ENCODE measurements at regions not wholly inside any gene's neighbourhood (a gene's known extent, or its start where the extent isn't known, plus 50 kb on each side); places are given as distances from the start of the nearest gene placed in this dataset.
"Not testable (repeated sequence)": the region's sequence is repeated elsewhere in the genome, so short reads cannot be mapped to it uniquely, and the experiment has no call there.

DNA sequence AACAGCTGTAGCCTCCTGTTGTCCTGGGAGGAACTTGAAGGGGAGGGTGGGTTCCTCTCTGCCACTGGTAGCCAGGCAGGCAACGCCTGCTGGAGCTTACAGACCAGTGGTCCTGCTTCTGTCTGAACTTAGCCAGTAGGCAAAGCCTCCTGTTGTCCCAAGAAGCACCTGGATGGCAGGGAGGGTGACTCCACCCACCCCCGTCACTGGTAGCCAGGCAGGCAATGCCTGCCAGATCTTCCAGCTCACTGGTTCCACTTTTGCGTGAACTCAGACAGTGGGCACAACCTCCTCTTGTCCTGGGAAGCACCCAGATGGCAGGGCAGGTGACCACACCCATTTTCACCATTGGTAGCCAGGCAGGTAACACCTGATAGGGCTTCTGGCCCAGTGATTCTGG, 203.5 kb upstream of the DIPK2B start (continued):
- TF ChIP-seq HLTF (IDR thresholded peaks at IDR 0.05) (no peak), CBFB (CRISPR knock-in tag; IDR thresholded peaks at IDR 0.05) (no peak), WHSC1 (IDR thresholded peaks at IDR 0.05; ENCODE audit: low read length) (no peak)

DNA sequence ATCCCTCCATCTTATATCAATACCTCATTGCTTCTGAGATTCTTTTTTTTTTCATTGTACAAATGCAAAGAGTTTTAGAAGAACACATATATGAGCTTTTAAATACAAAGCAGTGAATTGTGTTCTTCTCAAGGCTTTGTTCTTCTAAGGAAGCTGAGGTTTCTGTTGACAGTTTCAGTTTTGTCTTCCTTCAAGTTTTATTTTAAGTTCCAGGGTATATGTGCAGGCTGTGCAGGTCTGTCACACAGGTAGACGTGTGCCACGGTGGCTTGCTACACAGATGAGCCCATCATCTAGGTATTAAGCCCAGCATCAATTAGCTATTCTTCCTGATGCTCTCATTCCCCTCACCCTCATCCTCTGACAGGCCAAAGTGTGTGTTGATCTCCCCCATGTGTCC, 201.2 kb upstream of the DIPK2B start:
- no peak for FAIRE-seq
- no TSS peak for BruUV-seq (replicated peaks)
- in situ Hi-C loops (cut with MboI) (no loop called here), intact Hi-C loops (cut with micrococcal nuclease) (no loop called here)
- TF ChIP-seq POLR2A (conservative IDR thresholded peaks at IDR 0.05) (no peak), DDX20 (tag; IDR thresholded peaks at IDR 0.05; ENCODE audit: low read depth) (no peak), MXI1 (IDR thresholded peaks at IDR 0.05; ENCODE audit: low read depth, low read length) (no peak)
- TF ChIP-seq, protein P1, sequence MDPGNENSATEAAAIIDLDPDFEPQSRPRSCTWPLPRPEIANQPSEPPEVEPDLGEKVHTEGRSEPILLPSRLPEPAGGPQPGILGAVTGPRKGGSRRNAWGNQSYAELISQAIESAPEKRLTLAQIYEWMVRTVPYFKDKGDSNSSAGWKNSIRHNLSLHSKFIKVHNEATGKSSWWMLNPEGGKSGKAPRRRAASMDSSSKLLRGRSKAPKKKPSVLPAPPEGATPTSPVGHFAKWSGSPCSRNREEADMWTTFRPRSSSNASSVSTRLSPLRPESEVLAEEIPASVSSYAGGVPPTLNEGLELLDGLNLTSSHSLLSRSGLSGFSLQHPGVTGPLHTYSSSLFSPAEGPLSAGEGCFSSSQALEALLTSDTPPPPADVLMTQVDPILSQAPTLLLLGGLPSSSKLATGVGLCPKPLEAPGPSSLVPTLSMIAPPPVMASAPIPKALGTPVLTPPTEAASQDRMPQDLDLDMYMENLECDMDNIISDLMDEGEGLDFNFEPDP (CRISPR knock-in tag; IDR thresholded peaks at IDR 0.05) = no peak
- TF ChIP-seq, protein P2, sequence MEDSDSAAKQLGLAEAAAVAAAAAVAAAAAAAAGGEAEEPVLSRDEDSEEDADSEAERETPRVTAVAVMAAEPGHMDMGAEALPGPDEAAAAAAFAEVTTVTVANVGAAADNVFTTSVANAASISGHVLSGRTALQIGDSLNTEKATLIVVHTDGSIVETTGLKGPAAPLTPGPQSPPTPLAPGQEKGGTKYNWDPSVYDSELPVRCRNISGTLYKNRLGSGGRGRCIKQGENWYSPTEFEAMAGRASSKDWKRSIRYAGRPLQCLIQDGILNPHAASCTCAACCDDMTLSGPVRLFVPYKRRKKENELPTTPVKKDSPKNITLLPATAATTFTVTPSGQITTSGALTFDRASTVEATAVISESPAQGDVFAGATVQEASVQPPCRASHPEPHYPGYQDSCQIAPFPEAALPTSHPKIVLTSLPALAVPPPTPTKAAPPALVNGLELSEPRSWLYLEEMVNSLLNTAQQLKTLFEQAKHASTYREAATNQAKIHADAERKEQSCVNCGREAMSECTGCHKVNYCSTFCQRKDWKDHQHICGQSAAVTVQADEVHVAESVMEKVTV (CRISPR knock-in tag; IDR thresholded peaks at IDR 0.05) = no peak
- no peak overlapping the region for H3K27ac ChIP-seq (ENCODE audit: extremely low read depth, low read depth, low read length)
- no peaks in the 10 kb centered on the region for H3K36me3 ChIP-seq (ENCODE audit: control insufficient read depth, insufficient read depth, low read length)
- no peaks in the 10 kb centered on the region for H3K27me3 ChIP-seq (ENCODE audit: control insufficient read depth in 2 of 2, insufficient read depth in 2 of 2, low read length in 2 of 2)
- H3K4me2 ChIP-seq (ENCODE audit: insufficient read depth, low read length) = no peak overlapping the region
- H3K79me2 ChIP-seq (ENCODE audit: control insufficient read depth, insufficient read depth, low read length) = no peaks in the 10 kb centered on the region
- ATAC-seq = no peak
- H2AFZ ChIP-seq (ENCODE audit: low read depth, low read length) = no peak overlapping the region
- H3K9ac ChIP-seq (ENCODE audit: insufficient read depth in 1 of 2, low read depth in 2 of 2, low read length in 2 of 2) = no peak overlapping the region
- 0% methylated on average over 2 of the region's 2 CpGs for WGBS (ENCODE audit: insufficient coverage, low coverage, missing lambda C conversion rate)
- no peaks in the 10 kb centered on the region for H3K4me1 ChIP-seq (replicated peaks in 1 of 2; ENCODE audit: control insufficient read depth in 2 of 2, insufficient read depth in 2 of 2, low read length in 2 of 2)
- no peak overlapping the region for H3K4me3 ChIP-seq
- CTCF ChIA-PET (ENCODE audit: low intra/inter-chr PET ratio) = no interaction called here
- no peaks in the 10 kb centered on the region for H3K9me3 ChIP-seq (replicated peaks; ENCODE audit: control insufficient read depth, insufficient read depth, low read depth, low read length)
- POLR2A ChIA-PET = no interaction called here
- no peaks in the 10 kb centered on the region for H3K9me1 ChIP-seq (ENCODE audit: control insufficient read depth, insufficient read depth, low read length)
- H4K20me1 ChIP-seq (replicated peaks; ENCODE audit: control insufficient read depth, insufficient read depth, low read length) = no peaks in the 10 kb centered on the region
- DNase-seq (ENCODE audit: extremely low read depth in 1 of 4, low spot score in 3 of 4) = no peak

DNA sequence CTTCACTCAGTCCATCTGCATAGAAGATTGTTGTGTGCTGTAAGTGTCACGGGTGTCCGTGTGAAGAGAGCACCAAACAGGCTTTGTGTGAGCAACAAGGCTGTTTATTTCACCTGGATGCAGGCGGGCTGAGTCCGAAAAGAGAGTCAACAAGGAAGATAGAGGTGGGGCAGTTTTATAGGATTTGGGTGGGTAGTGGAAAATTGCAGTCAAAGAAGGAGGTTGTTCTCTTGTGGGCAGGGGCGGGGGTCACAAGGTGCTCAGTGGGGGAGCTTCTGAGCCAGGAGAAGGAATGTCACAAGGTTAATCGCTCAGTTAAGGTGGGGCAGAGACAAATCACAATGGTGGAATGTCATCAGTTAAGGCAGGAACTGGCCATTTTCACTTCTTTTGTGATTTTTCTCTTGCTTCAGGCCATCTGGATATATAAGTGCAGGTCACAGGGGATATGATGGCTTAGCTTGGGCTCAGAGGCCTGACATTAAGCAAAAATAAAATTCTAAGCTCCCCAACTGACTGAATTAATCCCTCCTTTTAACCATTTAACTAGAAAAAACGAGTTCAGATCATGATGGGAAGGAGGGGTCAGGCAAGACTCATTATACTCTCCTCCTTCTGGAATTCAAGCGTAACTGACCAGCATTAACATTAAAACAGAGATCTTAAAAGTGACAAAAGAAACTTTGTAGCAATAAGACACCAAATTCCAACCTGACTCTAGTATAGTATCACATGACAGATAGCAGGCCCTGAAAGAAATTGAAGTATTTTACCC, 200.5 kb upstream of the DIPK2B start:
- H3K9me1 ChIP-seq (ENCODE audit: control insufficient read depth, insufficient read depth, low read length); H4K20me1 ChIP-seq (replicated peaks; ENCODE audit: control insufficient read depth, insufficient read depth, low read length); H3K4me2 ChIP-seq (ENCODE audit: insufficient read depth, low read length); ATAC-seq; H3K4me1 ChIP-seq (replicated peaks in 1 of 2; ENCODE audit: control insufficient read depth in 2 of 2, insufficient read depth in 2 of 2, low read length in 2 of 2); H3K27me3 ChIP-seq (ENCODE audit: control insufficient read depth in 2 of 2, insufficient read depth in 2 of 2, low read length in 2 of 2); in situ Hi-C loops (cut with MboI); DNase-seq (ENCODE audit: extremely low read depth in 1 of 4, low spot score in 3 of 4); H2AFZ ChIP-seq (ENCODE audit: low read depth, low read length); H3K36me3 ChIP-seq (ENCODE audit: control insufficient read depth, insufficient read depth, low read length); intact Hi-C loops (cut with micrococcal nuclease); CTCF ChIA-PET (ENCODE audit: low intra/inter-chr PET ratio); FAIRE-seq; H3K9me3 ChIP-seq (replicated peaks; ENCODE audit: control insufficient read depth, insufficient read depth, low read depth, low read length); H3K4me3 ChIP-seq; POLR2A ChIA-PET; H3K9ac ChIP-seq (ENCODE audit: insufficient read depth in 1 of 2, low read depth in 2 of 2, low read length in 2 of 2); H3K27ac ChIP-seq (ENCODE audit: extremely low read depth, low read depth, low read length); H3K79me2 ChIP-seq (ENCODE audit: control insufficient read depth, insufficient read depth, low read length); BruUV-seq (replicated peaks): not testable (repeated sequence)
- 0% methylated on average over 8 of the region's 8 CpGs for WGBS (ENCODE audit: insufficient coverage, low coverage, missing lambda C conversion rate)
